HG03378 (cell line): ENCODE measurements at regions not wholly inside any gene's neighbourhood (a gene's known extent, or its start where the extent isn't known, plus 50 kb on each side); places are given as distances from the start of the nearest gene placed in this dataset.
A peak's percentile ranks its signal among the peaks of the same experiment; 100 is the strongest.
"Not testable (repeated sequence)": the region's sequence is repeated elsewhere in the genome, so short reads cannot be mapped to it uniquely, and the experiment has no call there.

Experiments used
- ATAC-seq: cut with Tn5 transposase; IDR thresholded peaks from one replicate; pipeline ENCODE4 v1.9.1; 2021; ENCODE audit warnings: mild to moderate bottlenecking, moderate library complexity; ENCODE audit not compliant: unreplicated experiment

GRCh38 chr11:29634244-29634643 lies 382.6 kb downstream of the KCNA4 start:
- no peak for ATAC-seq

- no peak for ATAC-seq
These were observed 387.5 kb downstream of the KCNA4 start for GRCh38 chr11:29629286-29629685.

DNA sequence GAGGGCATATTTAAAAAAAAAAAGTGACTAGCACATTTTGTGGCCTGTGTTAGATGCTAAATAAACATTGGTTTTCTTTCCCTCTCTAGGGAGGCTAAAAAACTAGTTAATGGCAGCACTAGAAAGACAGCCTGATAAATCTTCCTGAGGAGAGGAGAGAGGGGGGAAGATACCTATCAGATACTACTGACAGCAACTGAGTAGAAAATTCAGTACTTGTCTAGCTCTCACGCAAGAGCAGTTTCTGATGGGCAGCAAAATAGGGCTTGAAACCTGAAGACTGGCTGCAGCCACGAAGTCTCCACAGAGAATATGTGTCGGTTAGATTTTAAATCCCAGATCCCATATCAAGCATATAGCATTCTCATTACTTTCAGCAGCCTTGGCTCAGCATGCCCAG lies 388.2 kb downstream of the KCNA4 start:
- no peak for ATAC-seq

DNA sequence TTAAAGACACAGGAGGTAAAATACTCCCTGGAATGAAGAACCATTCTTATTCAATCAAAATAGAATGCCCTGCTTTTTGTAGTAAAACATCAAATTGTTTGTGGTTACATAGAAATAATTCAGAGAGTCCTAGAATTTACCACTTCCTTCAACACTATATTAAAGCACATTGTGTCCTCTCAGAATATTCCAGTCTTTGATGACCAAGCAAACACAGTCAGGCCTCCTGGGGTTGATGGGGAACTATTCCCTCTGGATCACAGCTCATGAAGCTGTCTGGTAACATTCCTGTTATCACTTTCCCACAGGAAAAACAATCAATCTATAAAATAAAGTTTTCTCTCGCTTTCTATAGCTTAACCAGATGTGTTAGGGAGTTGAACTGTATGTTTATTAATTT lies 389.3 kb downstream of the KCNA4 start:
- ATAC-seq = no peak

DNA sequence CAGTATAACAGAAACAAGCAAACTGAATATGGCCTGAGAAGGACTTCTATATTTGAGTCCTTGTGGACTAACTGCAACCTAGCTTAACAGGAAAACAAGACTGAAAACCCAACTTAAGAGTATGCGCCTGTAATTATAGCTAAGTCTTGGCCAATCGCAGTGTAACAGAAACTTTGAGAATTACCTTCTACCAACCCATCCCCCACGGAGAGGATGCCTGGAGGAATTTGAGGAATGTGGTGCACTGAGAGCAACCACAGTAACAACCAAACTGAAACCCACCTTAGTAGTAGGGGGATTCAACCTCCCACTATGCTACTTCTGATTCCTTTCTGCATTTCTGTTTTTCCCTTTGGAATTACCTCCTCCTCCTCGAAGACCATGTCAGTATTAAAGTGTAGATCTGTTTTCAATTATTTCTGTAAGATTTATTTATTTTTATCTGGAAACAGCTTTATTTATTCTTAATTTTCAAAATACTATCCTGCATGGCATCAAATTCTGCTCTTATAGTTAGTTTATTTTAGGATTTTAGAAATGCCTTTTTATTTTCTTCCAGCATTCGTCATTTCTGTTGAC lies 393.6 kb downstream of the KCNA4 start:
- no peak for ATAC-seq

DNA sequence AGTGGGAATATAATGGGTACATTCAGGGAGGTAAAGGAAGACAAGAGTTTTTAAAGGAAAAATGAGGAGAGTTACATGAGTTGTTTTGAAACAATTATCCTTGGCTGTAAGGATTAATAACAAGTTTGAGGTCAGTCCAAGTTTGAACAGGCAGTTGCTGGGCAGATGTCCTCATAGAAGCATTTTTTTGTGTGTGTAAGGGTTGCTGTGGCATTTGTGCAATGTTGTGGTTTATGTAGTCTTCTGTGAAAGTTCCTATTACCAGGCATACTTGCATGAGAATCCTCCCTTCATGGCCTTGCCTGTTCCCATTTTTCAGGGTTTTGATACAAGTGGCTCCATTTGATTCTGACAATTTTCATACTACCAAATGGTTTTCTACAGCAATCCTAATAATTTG lies 400.2 kb downstream of the KCNA4 start:
- no peak for ATAC-seq

- no peak for ATAC-seq
These were observed 404.4 kb downstream of the KCNA4 start for GRCh38 chr11:29612423-29612822.

- ATAC-seq = no peak
These were observed 410.3 kb downstream of the KCNA4 start for GRCh38 chr11:29606330-29607031.

DNA sequence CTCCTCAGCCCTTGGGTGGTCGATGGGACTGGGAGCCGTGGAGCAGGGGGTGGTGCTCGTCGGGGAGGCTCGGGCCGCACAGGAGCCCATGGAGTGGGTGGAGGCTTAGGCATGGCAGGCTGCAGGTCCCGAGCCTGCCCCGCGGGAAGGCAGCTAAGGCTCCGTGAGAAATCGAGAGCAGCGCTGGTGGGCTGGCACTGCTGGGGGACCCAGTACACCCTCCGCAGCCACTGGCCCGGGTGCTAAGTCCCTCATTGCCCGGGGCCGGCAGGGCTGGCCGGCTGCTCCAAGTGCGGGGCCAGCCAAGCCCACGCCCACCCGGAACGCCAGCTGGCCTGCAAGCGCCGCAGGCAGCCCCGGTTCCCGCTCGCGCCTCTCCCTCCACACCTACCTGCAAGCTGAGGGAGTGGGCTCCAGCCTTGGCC lies 416.7 kb downstream of the KCNA4 start:
- ATAC-seq = not testable (repeated sequence)

DNA sequence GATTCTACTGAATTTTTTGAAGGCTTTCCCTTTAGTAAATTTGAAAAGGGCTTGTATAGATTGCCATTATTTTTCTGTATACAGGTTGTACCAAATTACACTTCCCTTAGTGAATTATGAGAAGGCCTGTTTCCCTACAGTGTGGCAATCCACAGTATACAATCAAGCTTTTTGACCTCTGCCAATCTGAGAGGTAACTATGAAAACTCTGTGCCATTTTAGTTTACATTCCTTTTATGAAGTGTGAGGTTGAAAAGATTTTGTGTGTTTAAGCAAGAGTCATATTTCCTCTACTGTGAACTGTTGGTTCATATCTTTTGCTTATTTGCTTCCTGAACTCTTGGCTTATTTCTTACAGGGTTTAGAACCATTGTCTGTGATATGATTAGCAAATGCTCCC lies 432.5 kb downstream of the KCNA4 start:
- ATAC-seq = no peak

DNA sequence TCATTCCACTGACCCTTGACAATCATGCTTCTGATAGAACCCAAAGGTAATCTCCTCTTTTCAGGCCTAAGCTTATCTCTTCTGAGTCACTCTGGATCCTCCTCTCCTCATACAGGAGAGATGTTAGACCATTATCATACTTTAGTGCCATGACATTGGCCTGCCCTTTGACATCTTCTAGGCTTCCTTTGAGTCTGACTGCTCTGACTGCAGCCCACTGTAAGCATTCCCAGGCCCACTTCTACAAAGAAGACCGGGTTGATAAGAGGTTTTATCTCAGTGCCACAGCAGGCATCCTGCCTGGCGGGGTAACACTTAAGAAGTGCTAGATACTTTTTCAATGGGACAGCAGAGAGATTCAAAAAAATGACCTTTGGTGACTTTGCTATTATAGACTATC lies 438.0 kb downstream of the KCNA4 start:
- no peak for ATAC-seq

DNA sequence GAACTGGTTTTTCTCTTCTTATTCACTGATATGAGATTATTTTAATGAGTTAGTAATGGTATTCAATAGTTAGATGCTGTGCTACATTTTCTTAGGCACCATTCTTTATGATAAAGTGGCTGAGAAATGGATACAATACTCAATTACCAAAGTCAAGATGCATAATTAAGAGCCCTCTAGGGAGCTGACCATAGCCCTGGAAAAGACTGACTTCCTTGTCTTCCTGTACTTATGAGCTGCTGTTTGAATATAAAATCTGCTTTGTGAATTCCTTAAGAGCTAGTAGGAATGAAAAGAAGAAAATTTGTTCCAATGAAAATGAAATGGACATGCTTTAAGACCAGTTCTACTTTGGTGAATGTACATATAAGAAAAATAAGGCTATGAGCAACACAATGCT lies 452.3 kb downstream of the KCNA4 start:
- ATAC-seq = no peak

DNA sequence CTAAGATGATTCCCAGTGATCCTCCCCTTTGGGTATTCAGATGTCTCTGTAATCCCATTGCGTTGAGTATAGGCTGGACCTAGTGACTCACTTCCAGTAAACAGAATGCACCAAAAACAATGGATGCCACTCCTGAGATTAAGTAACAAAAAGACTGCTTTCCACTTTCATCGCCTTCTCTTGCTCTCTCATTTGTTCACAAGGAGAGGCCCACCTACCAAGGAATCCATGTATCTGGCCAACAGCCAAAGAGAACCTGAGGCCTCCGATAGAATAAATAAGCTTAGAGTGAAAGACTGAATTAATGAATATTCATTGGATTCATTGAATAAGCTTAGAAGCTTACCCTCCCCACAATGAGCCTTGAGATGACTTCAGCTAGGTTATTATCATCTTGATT lies 454.6 kb downstream of the KCNA4 start:
- no peak for ATAC-seq

DNA sequence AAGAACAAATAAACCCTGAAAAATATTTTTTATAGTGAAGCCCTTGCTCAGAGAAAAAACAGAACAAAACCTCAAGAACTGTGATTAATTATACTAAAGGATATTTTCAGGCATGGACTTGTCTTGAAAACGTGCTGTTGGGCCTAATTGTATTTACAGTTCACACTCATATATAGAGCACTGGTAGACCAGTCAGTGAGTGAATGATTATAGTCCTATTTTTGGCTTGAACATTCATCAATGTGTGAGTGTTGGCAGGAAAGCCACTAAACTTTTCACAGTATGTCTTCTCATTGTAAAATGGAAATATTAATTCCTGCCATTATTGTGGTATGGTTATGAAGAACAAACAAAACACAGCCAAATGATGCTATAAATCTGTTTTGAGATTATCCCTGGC lies 462.8 kb downstream of the KCNA4 start:
- ATAC-seq = no peak

GRCh38 chr11:29538339-29539036 lies 478.3 kb downstream of the KCNA4 start:
- no peak for ATAC-seq

DNA sequence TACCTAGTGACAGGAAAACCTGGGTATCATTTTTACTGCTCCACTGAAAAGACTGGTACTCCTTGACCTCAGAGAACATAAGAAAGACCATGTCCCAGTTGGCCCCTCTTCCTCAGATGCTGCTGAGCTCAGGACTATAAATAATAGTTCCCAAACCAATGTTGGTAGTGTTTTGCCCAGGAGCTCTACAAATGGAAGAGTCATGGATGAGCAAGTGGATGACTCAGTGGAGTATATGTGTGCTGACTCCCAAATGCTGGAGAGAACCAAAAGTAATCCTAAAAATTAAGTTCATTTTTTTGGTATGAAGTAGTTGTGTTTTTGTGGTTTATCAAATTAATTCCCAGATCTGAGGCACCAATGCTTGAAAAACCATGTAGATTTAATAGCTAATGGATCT lies 482.0 kb downstream of the KCNA4 start:
- no peak for ATAC-seq

GRCh38 chr11:29530961-29531360 lies 485.9 kb downstream of the KCNA4 start:
- no peak for ATAC-seq

- peak; percentile 78 for ATAC-seq
These were observed 489.4 kb downstream of the KCNA4 start for GRCh38 chr11:29527391-29527936.

GRCh38 chr11:29518389-29519174 lies 498.2 kb downstream of the KCNA4 start:
- no peak for ATAC-seq

GRCh38 chr11:29511394-29511793 lies 505.4 kb downstream of the KCNA4 start:
- no peak for ATAC-seq

DNA sequence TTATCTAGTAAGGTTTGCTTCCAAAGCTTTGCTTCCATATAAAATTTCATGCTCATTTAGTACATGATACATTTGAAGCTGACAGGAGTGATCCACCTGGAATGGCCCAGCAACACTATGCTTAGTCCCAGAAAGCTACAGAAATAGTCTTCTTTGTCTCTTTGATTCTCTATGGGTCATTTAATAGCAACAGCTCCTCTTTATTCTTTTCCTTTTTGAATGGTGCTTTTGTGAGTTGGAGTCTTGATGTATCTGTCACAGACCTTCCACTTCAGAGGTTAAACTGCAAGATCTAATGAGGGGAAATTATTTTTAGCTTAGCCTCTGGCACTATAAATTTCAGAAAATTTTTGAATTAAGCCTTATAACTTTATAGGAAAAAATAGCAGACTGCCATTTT lies 509.5 kb downstream of the KCNA4 start:
- ATAC-seq = no peak
